Epithelial cell of proximal tubule (primary cell): ENCODE measurements at regions not wholly inside any gene's neighbourhood (a gene's known extent, or its start where the extent isn't known, plus 50 kb on each side); places are given as distances from the start of the nearest gene placed in this dataset.

ENCODE experiments used
- DNase-seq: peaks from one replicate; pipeline ENCODE4 v3.0.0-alpha.2; 2011; ENCODE audit warnings: low read depth
- H3K4me3 ChIP-seq: 2 replicates; pipeline ENCODE4 v1.5.1; 2011; ENCODE audit warnings: low read depth, mild to moderate bottlenecking, low read length
- TF ChIP-seq, protein P1 (sequence below): conservative IDR thresholded peaks from 2 replicates; pipeline ENCODE4 v1.5.1; 2012; ENCODE audit warnings: low read depth, mild to moderate bottlenecking, low read length

DNA sequence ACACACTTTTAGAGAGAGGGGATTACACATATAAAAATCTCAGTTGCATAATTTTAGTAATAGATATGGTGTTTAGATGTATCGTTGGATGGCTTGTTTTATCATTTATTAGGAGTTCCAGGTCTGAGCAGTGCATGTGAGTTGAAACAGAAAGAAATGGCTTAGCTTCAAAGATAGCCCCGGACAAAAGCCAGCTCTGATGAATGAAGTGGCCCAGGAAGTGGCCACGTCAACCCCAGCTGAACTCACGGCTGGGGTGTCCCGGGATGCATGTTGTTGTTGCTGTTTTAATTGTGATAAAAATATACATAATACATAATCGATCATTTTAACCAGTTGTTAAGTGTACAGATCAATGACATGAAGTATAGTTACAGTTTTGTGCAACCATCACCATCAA, 1513.6 kb downstream of the BRD1 start:
- TF ChIP-seq, protein P1, sequence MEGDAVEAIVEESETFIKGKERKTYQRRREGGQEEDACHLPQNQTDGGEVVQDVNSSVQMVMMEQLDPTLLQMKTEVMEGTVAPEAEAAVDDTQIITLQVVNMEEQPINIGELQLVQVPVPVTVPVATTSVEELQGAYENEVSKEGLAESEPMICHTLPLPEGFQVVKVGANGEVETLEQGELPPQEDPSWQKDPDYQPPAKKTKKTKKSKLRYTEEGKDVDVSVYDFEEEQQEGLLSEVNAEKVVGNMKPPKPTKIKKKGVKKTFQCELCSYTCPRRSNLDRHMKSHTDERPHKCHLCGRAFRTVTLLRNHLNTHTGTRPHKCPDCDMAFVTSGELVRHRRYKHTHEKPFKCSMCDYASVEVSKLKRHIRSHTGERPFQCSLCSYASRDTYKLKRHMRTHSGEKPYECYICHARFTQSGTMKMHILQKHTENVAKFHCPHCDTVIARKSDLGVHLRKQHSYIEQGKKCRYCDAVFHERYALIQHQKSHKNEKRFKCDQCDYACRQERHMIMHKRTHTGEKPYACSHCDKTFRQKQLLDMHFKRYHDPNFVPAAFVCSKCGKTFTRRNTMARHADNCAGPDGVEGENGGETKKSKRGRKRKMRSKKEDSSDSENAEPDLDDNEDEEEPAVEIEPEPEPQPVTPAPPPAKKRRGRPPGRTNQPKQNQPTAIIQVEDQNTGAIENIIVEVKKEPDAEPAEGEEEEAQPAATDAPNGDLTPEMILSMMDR, result no peak
- H3K4me3 ChIP-seq, result no peak overlapping the region
- no peak for DNase-seq

DNA sequence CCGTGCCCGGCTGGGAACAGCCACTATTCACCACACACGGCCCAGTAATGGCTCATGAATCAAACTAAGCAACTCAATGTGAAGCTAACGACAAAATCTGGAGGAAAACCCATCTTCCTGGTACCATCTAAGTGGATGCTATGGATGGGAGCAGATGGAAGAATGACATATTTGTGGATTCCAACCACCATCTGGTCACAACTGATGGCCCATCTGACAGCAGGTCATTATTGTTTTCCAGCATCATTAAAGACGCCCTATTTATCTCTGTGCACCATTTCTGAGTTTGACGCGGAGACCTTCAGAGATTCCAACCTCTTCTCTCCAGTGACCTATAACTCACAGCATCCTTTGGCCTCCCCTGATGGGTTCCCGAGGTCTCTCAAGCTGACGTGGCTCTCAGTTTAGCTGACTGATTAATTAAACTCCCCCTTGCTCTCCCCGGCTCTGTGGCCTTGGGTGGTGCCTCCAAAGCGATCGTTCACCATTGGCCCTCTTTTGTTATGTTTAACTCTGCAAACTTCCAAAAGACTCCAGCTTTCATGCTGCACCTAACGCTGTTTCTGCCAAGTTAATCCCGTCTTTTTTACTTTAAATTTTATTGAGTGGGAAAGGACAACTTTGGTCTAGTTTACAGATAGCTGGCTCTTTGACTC, 1514.4 kb downstream of the BRD1 start:
- DNase-seq, result no peak
- no peak overlapping the region for H3K4me3 ChIP-seq
- TF ChIP-seq, protein P1, result no peak

DNA sequence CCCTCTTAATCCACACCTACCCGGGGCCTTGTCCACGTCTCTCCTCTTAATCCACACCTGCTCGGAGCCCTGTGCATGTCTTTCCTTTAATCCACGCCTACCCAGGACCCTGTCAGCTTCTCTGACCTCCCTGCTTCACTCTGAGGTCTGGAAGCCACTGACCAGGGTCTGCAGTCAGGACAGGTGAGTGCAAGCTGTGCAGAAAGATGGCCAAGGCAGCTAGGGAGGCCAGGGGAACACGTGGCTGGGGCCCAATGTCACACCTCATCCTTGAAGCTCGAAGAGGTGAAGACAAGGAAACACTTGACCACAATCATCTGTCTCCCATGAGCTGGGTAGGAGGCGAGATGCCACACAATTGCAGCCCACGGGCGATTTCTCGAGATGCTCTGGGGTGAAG, 1516.9 kb downstream of the BRD1 start:
- no peak for DNase-seq
- no peak overlapping the region for H3K4me3 ChIP-seq
- TF ChIP-seq, protein P1, result no peak

DNA sequence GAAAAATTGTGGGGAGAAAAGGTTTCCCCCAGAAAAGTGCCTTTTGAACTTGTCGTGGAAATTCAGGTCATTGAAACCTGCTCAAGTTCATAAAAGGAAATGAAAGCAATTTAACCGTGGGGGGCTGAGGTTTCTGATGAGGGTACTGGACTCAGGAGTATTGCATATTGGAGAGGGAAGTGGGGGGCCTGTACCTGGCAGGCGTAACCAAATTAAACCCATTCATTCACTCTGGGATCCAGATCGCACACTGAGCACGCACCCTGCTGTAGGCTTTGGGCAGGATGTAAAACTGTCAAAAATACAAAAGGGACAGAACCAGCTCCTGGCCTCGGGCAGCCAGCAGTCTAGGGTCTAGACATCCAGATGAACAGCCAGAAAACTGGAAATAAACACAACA, 1517.4 kb downstream of the BRD1 start:
- DNase-seq, result no peak
- no peak overlapping the region for H3K4me3 ChIP-seq
- TF ChIP-seq, protein P1, result no peak

DNA sequence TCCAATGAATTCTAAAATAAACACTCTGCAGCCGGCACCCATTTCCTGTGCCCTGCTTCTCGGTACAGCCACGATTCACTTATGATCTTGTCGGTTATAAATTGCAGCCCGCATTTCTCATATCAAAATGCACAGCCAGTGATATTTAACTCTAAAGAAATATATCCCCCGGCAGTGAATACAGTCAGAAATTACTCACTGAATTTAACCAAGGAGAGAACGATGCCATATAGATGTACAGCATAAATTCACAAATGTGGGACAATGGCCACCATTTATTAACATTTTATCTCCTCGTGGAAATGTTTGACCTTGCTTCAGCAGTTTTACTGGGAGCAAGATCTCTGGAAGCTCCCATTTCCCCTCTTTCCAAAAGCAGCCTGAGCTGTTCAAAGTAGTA, 1517.8 kb downstream of the BRD1 start:
- H3K4me3 ChIP-seq, result no peak overlapping the region
- no peak for DNase-seq
- TF ChIP-seq, protein P1, result no peak

DNA sequence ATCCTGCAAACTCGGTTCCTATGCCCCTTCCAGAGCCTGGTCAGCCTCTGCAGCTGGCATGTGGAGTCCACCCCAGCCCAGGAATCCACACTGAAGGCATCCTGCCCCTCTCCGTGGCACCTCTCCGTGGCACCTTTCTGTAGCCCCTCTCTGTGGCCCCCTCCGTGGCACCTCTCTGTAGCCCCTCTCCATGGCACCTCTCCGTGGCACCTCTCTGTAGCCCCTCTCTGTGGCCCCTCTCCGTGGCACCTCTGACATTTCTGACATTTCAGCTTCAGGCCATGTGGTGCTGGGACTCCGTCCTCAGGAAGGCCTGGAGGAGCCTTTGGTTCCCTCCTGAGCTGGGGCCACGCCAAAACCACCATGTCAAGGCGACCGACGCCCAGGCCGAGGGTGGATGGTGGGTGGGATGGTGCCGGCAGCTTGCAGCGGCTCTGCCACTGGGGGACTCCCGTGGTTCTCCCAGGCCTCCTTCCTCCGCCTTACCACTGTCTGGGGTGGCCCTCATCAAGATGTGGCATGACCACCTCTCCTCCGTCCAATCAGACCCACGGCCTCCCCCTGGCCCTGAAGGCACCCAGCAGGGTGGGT, 1518.5 kb downstream of the BRD1 start:
- TF ChIP-seq, protein P1, result no peak
- H3K4me3 ChIP-seq, result no peak overlapping the region
- DNase-seq, result no peak

DNA sequence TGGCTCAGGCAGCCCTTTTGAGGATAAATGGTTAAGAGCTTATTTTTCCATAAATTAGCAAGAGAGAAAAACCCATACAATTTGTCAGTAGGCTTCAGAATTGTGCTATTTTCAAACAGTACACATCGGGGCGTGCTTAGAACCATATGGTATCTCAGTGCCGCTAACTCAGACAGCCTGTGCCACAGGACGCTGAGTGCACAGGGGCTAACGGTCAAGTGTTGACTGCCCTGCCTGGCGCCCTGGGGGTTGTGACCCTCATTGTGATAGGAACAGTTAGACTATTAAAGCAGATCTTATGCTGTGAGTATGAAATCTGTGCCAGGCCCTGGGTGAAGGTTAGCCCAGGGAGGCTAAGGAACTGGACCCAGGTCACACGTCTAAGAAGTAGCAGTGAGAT, 1519.7 kb downstream of the BRD1 start:
- no peak overlapping the region for H3K4me3 ChIP-seq
- TF ChIP-seq, protein P1, result no peak
- DNase-seq, result no peak
